ENCODE measurements at regions not wholly inside any gene's neighbourhood (a gene's known extent, or its start where the extent isn't known, plus 50 kb on each side); places are given as distances from the start of the nearest gene placed in this dataset.

DNA sequence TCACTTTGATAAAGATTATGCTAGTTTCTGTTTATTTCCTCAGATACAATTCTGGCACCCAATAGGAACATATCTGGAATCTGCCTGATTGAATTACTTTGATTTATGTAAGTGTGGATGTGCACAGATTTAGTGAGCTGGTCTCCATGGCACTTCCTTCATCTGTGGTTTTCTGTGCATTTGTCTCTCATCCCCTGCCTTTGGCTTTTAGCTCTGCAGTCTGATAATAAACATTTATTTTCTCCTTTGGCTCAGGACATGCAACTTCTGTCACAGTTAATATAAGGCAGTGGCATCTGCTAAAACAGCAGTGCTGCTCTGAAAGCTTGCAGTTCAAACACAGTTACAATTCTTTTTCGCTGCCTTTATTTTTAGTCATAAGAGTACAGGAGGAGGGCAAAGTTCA is 273.7 kb upstream of the CHRM2 start:
- TF ChIP-seq POLR2A (IDR thresholded peaks at IDR 0.05) = no peak
- TF ChIP-seq POLR2AphosphoS5 (IDR thresholded peaks at IDR 0.05) = no peak
- TF ChIP-seq, protein P1, sequence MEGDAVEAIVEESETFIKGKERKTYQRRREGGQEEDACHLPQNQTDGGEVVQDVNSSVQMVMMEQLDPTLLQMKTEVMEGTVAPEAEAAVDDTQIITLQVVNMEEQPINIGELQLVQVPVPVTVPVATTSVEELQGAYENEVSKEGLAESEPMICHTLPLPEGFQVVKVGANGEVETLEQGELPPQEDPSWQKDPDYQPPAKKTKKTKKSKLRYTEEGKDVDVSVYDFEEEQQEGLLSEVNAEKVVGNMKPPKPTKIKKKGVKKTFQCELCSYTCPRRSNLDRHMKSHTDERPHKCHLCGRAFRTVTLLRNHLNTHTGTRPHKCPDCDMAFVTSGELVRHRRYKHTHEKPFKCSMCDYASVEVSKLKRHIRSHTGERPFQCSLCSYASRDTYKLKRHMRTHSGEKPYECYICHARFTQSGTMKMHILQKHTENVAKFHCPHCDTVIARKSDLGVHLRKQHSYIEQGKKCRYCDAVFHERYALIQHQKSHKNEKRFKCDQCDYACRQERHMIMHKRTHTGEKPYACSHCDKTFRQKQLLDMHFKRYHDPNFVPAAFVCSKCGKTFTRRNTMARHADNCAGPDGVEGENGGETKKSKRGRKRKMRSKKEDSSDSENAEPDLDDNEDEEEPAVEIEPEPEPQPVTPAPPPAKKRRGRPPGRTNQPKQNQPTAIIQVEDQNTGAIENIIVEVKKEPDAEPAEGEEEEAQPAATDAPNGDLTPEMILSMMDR (IDR thresholded peaks at IDR 0.05) = no peak
- no peak for TF ChIP-seq EP300 (IDR thresholded peaks at IDR 0.05)

All from upper lobe of left lung (tissue), 4 donors.